ENCODE measurements at regions not wholly inside any gene's neighbourhood (a gene's known extent, or its start where the extent isn't known, plus 50 kb on each side); places are given as distances from the start of the nearest gene placed in this dataset.

- TF ChIP-seq, protein P1, sequence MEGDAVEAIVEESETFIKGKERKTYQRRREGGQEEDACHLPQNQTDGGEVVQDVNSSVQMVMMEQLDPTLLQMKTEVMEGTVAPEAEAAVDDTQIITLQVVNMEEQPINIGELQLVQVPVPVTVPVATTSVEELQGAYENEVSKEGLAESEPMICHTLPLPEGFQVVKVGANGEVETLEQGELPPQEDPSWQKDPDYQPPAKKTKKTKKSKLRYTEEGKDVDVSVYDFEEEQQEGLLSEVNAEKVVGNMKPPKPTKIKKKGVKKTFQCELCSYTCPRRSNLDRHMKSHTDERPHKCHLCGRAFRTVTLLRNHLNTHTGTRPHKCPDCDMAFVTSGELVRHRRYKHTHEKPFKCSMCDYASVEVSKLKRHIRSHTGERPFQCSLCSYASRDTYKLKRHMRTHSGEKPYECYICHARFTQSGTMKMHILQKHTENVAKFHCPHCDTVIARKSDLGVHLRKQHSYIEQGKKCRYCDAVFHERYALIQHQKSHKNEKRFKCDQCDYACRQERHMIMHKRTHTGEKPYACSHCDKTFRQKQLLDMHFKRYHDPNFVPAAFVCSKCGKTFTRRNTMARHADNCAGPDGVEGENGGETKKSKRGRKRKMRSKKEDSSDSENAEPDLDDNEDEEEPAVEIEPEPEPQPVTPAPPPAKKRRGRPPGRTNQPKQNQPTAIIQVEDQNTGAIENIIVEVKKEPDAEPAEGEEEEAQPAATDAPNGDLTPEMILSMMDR (conservative IDR thresholded peaks at IDR 0.05; ENCODE audit: low read depth, low read length) = no peak
- TF ChIP-seq EZH2 (IDR thresholded peaks at IDR 0.05; ENCODE audit: low read length, unreplicated experiment) = no peak
Observed at GRCh38 chr2:180722551-180723239, 257.7 kb upstream of the UBE2E3 start.
